Endothelial cell of umbilical vein (primary cell): ENCODE measurements at regions not wholly inside any gene's neighbourhood (a gene's known extent, or its start where the extent isn't known, plus 50 kb on each side); places are given as distances from the start of the nearest gene placed in this dataset.
A peak's percentile ranks its signal among the peaks of the same experiment; 100 is the strongest.

ENCODE experiments used
- BruUV-seq: library from RNA; stranded (reverse); fragments of 400-500 nt; replicated peaks from 2 replicates; lab custom pipeline; 2021; lab: Mats Ljungman, UMichigan
- CTCF ChIA-PET: fragments of 300-600, 350-600 bp; sonication (Branson Sonifier 250); formaldehyde crosslinking; loops from one replicate; lab custom pipeline; 2021; ENCODE audit warnings: antibody characterized with exemption, inconsistent platforms; lab: Charles Lee
- POLR2A ChIA-PET: fragments of 300-600, 350-600 bp; sonication (Branson Sonifier 250); formaldehyde crosslinking; loops from one replicate; lab custom pipeline; 2021; ENCODE audit warnings: antibody characterized with exemption, inconsistent platforms; lab: Charles Lee
- DNase-seq: peaks from one replicate; pipeline ENCODE4 v3.0.0-alpha.2; 2011; ENCODE audit warnings: low read depth, low spot score
- FAIRE-seq: peaks from 2 replicates; lab custom pipeline; 2011; peaks lifted over from hg19 to GRCh38; lab: Jason Lieb, UNC
- H2AFZ ChIP-seq: 2 replicates; pipeline ENCODE4 v1.6.0; 2012; ENCODE audit warnings: low read depth, low read length, control low read depth, inconsistent platforms
- H3K27ac ChIP-seq: 2 replicates; pipeline ENCODE4 v1.5.1; 2011; ENCODE audit warnings: low read depth, mild to moderate bottlenecking, control low read depth, low read length, moderate library complexity; ENCODE audit not compliant: insufficient read depth
- H3K27me3 ChIP-seq, 2 experiments: 2 replicates each; pipeline versions ENCODE4 v1.6.0 to v1.6.1; 2011; ENCODE audit warnings: low read length in 2 of 2, mixed read lengths in 1 of 2; ENCODE audit not compliant: control insufficient read depth in 2 of 2, insufficient read depth in 2 of 2
- H3K36me3 ChIP-seq, 2 experiments: 2 replicates in 1 of 2; 3 replicates in 1 of 2; pipeline ENCODE4 v1.5.1; 2011; ENCODE audit warnings: low read length in 2 of 2, mild to moderate bottlenecking in 1 of 2, moderate library complexity in 1 of 2; ENCODE audit not compliant: control insufficient read depth in 2 of 2, insufficient read depth in 2 of 2; ENCODE audit errors: extremely low read depth in 1 of 2
- H3K4me1 ChIP-seq: 3 replicates; pipeline ENCODE4 v1.5.1; 2011; ENCODE audit warnings: mild to moderate bottlenecking, low read length; ENCODE audit not compliant: control insufficient read depth, insufficient read depth; ENCODE audit errors: extremely low read depth
- H3K4me2 ChIP-seq: 2 replicates; pipeline ENCODE4 v1.6.1; 2011; ENCODE audit warnings: low read length, control low read depth, mixed read lengths; ENCODE audit not compliant: insufficient read depth
- H3K4me3 ChIP-seq, 3 experiments: fragments of 200-600 bp in 1 of 3; sonication (generic), shearing (Covaris generic) in 1 of 3; replicated peaks in 1 of 3; 2 replicates each; pipeline ENCODE4 v1.5.1; 2011 to 2016; ENCODE audit warnings: control low read depth in 3 of 3, low read length in 3 of 3, mild to moderate bottlenecking in 2 of 3, inconsistent platforms in 1 of 3, low read depth in 1 of 3, moderate library complexity in 1 of 3; ENCODE audit not compliant: insufficient read depth in 1 of 3
- H3K79me2 ChIP-seq: 2 replicates; pipeline ENCODE4 v1.6.0; 2012; ENCODE audit warnings: low read length, inconsistent platforms; ENCODE audit not compliant: control insufficient read depth, insufficient read depth
- H3K9ac ChIP-seq: replicated peaks from 2 replicates; pipeline ENCODE3; 2011; ENCODE audit warnings: low read length, control low read depth; ENCODE audit not compliant: insufficient read depth; ENCODE audit errors: extremely low read depth
- H3K9me1 ChIP-seq: replicated peaks from 3 replicates; pipeline ENCODE4 v1.6.0; 2011; ENCODE audit warnings: mild to moderate bottlenecking, low read length; ENCODE audit not compliant: control insufficient read depth, insufficient read depth; ENCODE audit errors: extremely low read depth
- H3K9me3 ChIP-seq: replicated peaks from 2 replicates; pipeline ENCODE4 v1.5.1; 2012; ENCODE audit warnings: low read length, inconsistent platforms; ENCODE audit not compliant: control insufficient read depth, insufficient read depth
- H4K20me1 ChIP-seq: replicated peaks from 2 replicates; pipeline ENCODE3; 2011; ENCODE audit warnings: mild to moderate bottlenecking, low read length; ENCODE audit not compliant: control insufficient read depth, insufficient read depth; ENCODE audit errors: extremely low read depth
- EZH2 ChIP-seq: IDR thresholded peaks from 2 replicates; pipeline ENCODE4 v1.6.1; 2012; ENCODE audit warnings: borderline replicate concordance, low read depth, mild to moderate bottlenecking, moderate library complexity, low read length, inconsistent platforms; ENCODE audit not compliant: severe bottlenecking
- FOS ChIP-seq: IDR thresholded peaks from 2 replicates; pipeline ENCODE4 v1.6.1; 2011; ENCODE audit warnings: mild to moderate bottlenecking, low read length, moderate library complexity, borderline replicate concordance; ENCODE audit not compliant: insufficient read depth
- GATA2 ChIP-seq: IDR thresholded peaks from 2 replicates; pipeline ENCODE4 v1.7.0; 2011; ENCODE audit warnings: low read depth, mild to moderate bottlenecking, moderate library complexity, mixed read lengths, low read length; ENCODE audit not compliant: insufficient read length, insufficient read depth
- JUN ChIP-seq: IDR thresholded peaks from 2 replicates; pipeline ENCODE4 v1.6.1; 2011; ENCODE audit warnings: borderline replicate concordance, low read depth; ENCODE audit not compliant: insufficient read length, insufficient read depth
- MYC ChIP-seq: IDR thresholded peaks from one replicate; pipeline ENCODE4 v1.6.1; 2011; ENCODE audit warnings: mild to moderate bottlenecking, low read depth, low read length
- POLR2A ChIP-seq: IDR thresholded peaks from 2 replicates; pipeline ENCODE4 v1.6.1; 2012; ENCODE audit warnings: low read depth, mild to moderate bottlenecking, control low read depth, low read length
- POLR2AphosphoS5 ChIP-seq: IDR thresholded peaks from 2 replicates; pipeline ENCODE4 v1.6.1; 2012; ENCODE audit warnings: low read depth, mild to moderate bottlenecking, control low read depth, low read length, moderate library complexity; ENCODE audit not compliant: insufficient read depth
- dilution Hi-C: fragments of 300-500 bp; cut with MboI; formaldehyde crosslinking; loops from one replicate; pipeline ENCODE4 v1.15.0; 2019; ENCODE audit warnings: low sequenced_read_pairs; ENCODE audit not compliant: extremely low pct_ligation_motif_present
- intact Hi-C: fragments of 100-400 bp; cut with micrococcal nuclease; formaldehyde crosslinking; loops from one replicate; pipeline ENCODE4 v1.10.0; 2022
- TF ChIP-seq, protein P1 (sequence below), 2 donors: IDR thresholded peaks; 1 replicate in 1 of 2; 2 replicates in 1 of 2; pipeline ENCODE4 v1.5.1; 2011; ENCODE audit warnings: low read length in 2 of 2, mild to moderate bottlenecking in 2 of 2, moderate library complexity in 2 of 2, control low read depth in 1 of 2, inconsistent platforms in 1 of 2, low read depth in 1 of 2; ENCODE audit not compliant: insufficient read depth in 1 of 2; ENCODE audit errors: extremely low read depth in 1 of 2
- TF ChIP-seq, protein P2 (sequence below): IDR thresholded peaks from 2 replicates; pipeline ENCODE4 v1.6.1; 2011; ENCODE audit not compliant: insufficient read depth, insufficient read length

DNA sequence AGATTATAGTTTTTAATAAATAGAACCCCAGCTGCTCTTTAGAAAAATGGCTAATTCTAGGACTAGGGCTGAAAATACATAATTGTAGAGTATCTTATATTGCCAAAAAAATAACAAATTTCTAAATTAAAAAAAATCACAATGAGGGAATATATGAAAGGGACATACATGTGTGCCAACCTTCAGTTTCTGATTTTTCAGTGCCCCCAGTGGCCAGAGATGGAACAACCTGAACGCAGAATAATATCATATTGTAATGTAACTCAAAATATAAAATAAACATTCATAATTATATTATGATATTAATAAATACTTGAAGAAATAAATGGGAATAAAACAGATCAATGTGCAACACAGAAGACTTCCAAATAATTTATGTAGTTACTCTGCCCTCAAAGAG, 460.5 kb downstream of the ZNF385D start:
- ChIA-PET CTCF (no interaction called here), POLR2A (no interaction called here)
- Histone ChIP-seq H3K4me3 (no peak overlapping the region), H3K9me1 (no peaks in the 10 kb centered on the region), H2AFZ (no peak overlapping the region), H4K20me1 (no peaks in the 10 kb centered on the region), H3K27me3 (no peaks in the 10 kb centered on the region), H3K79me2 (no peaks in the 10 kb centered on the region), H3K9me3 (no peaks in the 10 kb centered on the region), H3K4me1 (no peaks in the 10 kb centered on the region), H3K4me2 (no peak overlapping the region), H3K27ac (no peak overlapping the region), H3K36me3 (no peaks in the 10 kb centered on the region), H3K9ac (no peak overlapping the region)
- TF ChIP-seq MYC: no peak
- TF ChIP-seq, protein P1, sequence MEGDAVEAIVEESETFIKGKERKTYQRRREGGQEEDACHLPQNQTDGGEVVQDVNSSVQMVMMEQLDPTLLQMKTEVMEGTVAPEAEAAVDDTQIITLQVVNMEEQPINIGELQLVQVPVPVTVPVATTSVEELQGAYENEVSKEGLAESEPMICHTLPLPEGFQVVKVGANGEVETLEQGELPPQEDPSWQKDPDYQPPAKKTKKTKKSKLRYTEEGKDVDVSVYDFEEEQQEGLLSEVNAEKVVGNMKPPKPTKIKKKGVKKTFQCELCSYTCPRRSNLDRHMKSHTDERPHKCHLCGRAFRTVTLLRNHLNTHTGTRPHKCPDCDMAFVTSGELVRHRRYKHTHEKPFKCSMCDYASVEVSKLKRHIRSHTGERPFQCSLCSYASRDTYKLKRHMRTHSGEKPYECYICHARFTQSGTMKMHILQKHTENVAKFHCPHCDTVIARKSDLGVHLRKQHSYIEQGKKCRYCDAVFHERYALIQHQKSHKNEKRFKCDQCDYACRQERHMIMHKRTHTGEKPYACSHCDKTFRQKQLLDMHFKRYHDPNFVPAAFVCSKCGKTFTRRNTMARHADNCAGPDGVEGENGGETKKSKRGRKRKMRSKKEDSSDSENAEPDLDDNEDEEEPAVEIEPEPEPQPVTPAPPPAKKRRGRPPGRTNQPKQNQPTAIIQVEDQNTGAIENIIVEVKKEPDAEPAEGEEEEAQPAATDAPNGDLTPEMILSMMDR (IDR thresholded peaks at IDR 0.05; ENCODE audit: extremely low read depth in 1 of 2, insufficient read depth in 1 of 2, low read depth in 1 of 2, low read length in 2 of 2): peak; percentile 23 to 34
- TF ChIP-seq FOS: no peak
- intact Hi-C loops: loop anchor here (5.0 kb wide), 1 partner anchor 778 kb away; no protein-coding TSS in a partner anchor
- FAIRE-seq (no peak), DNase-seq (no peak)
- dilution Hi-C loops: no loop called here
- BruUV-seq: no TSS peak

DNA sequence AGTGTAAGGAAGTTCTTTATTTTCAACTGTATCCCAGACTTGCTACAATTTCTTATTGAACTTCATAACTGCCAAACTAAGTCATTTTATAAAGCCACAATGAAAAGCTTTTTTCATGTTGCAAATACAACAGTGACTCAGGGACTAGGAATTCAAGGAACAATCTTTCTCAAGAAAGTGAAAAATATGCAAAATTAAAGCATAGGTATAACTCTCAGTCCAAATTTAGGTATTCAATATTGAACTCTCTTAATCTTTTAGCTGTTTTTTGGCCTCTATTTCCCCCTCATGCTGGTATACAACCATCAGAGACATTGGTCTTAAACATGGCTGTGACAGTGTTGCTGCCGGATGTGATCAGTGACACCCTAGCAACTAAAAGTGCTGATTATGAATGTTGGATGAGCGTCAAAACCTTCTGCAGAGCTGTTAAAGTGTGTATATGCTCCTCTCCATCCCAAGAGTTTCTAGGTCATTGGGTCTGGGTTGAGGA, 476.9 kb downstream of the ZNF385D start:
- Histone ChIP-seq H3K4me1 (peaks cover 14% of the 10 kb centered on the region), H3K27me3 (no peaks in the 10 kb centered on the region), H3K79me2 (no peaks in the 10 kb centered on the region), H2AFZ (peak overlapping the region; percentile 78), H3K27ac (peak overlapping the region; percentile 50), H3K9ac (peak overlapping the region; percentile 31), H4K20me1 (no peaks in the 10 kb centered on the region), H3K36me3 (no peaks in the 10 kb centered on the region), H3K4me2 (peak overlapping the region; percentile 36), H3K9me1 (no peaks in the 10 kb centered on the region), H3K4me3 (no peak overlapping the region), H3K9me3 (no peaks in the 10 kb centered on the region)
- no peak for TF ChIP-seq GATA2
- no peak for TF ChIP-seq FOS
- TF ChIP-seq, protein P2, sequence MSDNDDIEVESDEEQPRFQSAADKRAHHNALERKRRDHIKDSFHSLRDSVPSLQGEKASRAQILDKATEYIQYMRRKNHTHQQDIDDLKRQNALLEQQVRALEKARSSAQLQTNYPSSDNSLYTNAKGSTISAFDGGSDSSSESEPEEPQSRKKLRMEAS: no peak
- TF ChIP-seq EZH2: no peak
- no peak for TF ChIP-seq JUN
- TF ChIP-seq POLR2AphosphoS5: no peak
- TF ChIP-seq MYC: no peak
- TF ChIP-seq, protein P1 (IDR thresholded peaks at IDR 0.05; ENCODE audit: extremely low read depth in 1 of 2, insufficient read depth in 1 of 2, low read depth in 1 of 2, low read length in 2 of 2): no peak
- TF ChIP-seq POLR2A: no peak
- intact Hi-C loops (no loop called here), dilution Hi-C loops (no loop called here)
- no TSS peak for BruUV-seq
- ChIA-PET CTCF (no interaction called here), POLR2A (no interaction called here)
- DNase-seq: peak; percentile 15
- FAIRE-seq: no peak
